ENCODE measurements at regions not wholly inside any gene's neighbourhood (a gene's known extent, or its start where the extent isn't known, plus 50 kb on each side); places are given as distances from the start of the nearest gene placed in this dataset.

DNA sequence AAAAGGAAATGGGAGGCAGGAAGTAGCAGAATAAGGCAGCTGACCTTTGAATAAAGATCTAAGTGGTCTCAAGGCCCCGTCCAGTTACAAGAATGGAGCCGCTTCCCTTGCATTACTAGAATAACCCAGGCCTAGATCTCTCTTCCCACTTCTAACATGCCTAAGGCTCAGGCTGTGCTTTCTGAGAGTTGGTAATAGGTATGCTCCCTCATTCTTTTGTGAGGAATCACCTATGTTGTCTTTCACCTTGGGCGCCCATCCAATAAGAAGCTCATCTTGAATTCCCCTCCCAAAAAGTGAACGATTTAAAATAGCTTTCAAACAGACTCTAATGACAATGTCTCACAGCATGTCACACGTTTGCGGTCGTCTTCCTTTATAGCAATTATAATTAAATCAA, 101.2 kb downstream of the KCNJ2 start:
- DNase-seq (ENCODE audit: low read depth) = no peak
- TF ChIP-seq, protein P1, sequence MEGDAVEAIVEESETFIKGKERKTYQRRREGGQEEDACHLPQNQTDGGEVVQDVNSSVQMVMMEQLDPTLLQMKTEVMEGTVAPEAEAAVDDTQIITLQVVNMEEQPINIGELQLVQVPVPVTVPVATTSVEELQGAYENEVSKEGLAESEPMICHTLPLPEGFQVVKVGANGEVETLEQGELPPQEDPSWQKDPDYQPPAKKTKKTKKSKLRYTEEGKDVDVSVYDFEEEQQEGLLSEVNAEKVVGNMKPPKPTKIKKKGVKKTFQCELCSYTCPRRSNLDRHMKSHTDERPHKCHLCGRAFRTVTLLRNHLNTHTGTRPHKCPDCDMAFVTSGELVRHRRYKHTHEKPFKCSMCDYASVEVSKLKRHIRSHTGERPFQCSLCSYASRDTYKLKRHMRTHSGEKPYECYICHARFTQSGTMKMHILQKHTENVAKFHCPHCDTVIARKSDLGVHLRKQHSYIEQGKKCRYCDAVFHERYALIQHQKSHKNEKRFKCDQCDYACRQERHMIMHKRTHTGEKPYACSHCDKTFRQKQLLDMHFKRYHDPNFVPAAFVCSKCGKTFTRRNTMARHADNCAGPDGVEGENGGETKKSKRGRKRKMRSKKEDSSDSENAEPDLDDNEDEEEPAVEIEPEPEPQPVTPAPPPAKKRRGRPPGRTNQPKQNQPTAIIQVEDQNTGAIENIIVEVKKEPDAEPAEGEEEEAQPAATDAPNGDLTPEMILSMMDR (IDR thresholded peaks at IDR 0.05; ENCODE audit: insufficient read depth, low read length, poor library complexity, severe bottlenecking) = no peak
- H3K36me3 ChIP-seq (ENCODE audit: control insufficient read depth, insufficient read depth, low read length) = no peaks in the 10 kb centered on the region

DNA sequence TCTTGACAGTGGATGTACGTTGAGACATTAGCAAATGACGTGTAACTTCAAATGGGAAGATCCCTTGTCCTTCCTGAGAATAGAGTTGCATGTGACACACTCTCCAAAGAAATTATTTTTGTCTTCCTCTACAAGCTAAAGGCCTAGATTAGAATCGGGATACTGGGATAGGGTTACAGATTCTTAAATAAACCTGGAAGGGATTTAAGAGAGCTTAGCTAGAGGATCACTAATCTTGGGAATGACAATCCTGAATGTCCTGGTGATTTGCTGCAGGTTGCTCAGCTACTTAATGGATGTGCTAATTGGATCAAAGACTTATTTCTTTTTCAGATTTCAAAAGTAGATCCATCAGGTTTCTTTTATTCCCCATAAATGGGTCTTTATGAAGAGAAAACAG, 101.9 kb downstream of the KCNJ2 start:
- DNase-seq (ENCODE audit: low read depth) = no peak
- H3K4me3 ChIP-seq (ENCODE audit: low read depth, low read length) = no peak overlapping the region
- TF ChIP-seq, protein P1 (IDR thresholded peaks at IDR 0.05; ENCODE audit: insufficient read depth, low read length, poor library complexity, severe bottlenecking) = no peak
- no peaks in the 10 kb centered on the region for H3K36me3 ChIP-seq (ENCODE audit: control insufficient read depth, insufficient read depth, low read length)
- H3K27me3 ChIP-seq (ENCODE audit: control insufficient read depth, insufficient read depth, low read length) = no peaks in the 10 kb centered on the region

More for the DNA sequence above, 101.2 kb downstream of the KCNJ2 start:
- Histone ChIP-seq H3K27me3 (ENCODE audit: control insufficient read depth, insufficient read depth, low read length) (no peaks in the 10 kb centered on the region), H3K4me3 (ENCODE audit: low read depth, low read length) (no peak overlapping the region)

DNA sequence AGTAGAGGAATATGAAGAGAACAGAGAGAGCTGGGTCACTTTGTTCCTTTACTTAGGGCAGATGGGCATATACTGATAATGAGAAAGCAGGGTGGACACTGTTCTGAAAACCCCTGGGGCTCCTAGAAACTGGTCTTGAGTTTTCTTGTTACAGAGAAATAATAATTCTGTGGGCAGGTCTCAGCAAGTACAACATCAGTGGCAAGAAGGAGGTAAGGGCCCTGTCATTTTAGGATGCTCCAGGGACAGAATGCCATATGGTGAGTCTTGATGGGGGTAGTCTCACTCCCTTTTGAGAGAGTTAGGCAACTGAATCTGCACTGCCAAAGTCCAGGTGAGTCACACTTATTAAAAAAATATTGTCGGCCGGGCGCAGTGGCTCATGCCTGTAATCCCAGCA, 102.3 kb downstream of the KCNJ2 start:
- TF ChIP-seq, protein P1 (IDR thresholded peaks at IDR 0.05; ENCODE audit: insufficient read depth, low read length, poor library complexity, severe bottlenecking) = no peak
- Histone ChIP-seq H3K27me3 (ENCODE audit: control insufficient read depth, insufficient read depth, low read length) (no peaks in the 10 kb centered on the region), H3K4me3 (ENCODE audit: low read depth, low read length) (no peak overlapping the region), H3K36me3 (ENCODE audit: control insufficient read depth, insufficient read depth, low read length) (no peaks in the 10 kb centered on the region)
- DNase-seq (ENCODE audit: low read depth) = no peak

DNA sequence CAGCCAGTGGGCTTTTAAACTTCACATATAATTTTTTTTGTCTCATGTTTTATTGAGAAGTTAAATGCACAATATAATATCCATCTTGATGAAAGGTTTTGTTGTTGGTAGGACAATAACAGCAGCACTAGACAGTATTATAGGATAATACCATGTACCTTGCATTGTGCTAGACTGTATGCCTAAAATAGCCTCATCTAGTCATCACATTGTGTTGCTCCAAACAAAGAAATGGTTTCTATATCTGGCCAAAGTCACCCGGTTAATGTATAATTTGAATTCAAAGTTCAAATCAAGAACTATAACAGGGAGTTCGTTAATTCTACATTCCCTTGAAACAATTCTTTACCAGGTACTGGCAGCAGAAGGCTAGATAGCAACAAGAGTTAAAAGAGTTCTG, 104.9 kb downstream of the KCNJ2 start:
- Histone ChIP-seq H3K27me3 (ENCODE audit: control insufficient read depth, insufficient read depth, low read length) (no peaks in the 10 kb centered on the region), H3K36me3 (ENCODE audit: control insufficient read depth, insufficient read depth, low read length) (no peaks in the 10 kb centered on the region), H3K4me3 (ENCODE audit: low read depth, low read length) (no peak overlapping the region)
- TF ChIP-seq, protein P1 (IDR thresholded peaks at IDR 0.05; ENCODE audit: insufficient read depth, low read length, poor library complexity, severe bottlenecking) = no peak
- no peak for DNase-seq (ENCODE audit: low read depth)

DNA sequence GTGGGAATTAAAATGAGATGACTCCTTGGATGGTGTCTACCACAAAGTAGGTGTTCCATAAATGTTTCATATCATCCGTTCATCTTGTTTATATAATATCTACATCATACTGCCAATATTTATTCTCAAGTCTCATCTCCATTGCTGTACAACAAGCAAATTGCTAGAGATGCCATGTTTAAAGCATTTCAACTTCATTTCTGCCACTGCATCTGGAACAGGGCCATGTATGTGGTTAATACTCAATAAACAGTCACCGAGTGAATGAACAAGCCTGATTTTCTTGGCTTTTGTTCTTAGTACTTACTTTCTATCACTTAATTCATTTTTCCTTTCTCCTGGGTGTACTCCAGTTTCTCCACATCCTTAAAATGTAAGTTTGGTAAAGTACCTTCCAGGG, 107.6 kb downstream of the KCNJ2 start:
- Histone ChIP-seq H3K27me3 (ENCODE audit: control insufficient read depth, insufficient read depth, low read length) (no peaks in the 10 kb centered on the region), H3K4me3 (ENCODE audit: low read depth, low read length) (no peak overlapping the region), H3K36me3 (ENCODE audit: control insufficient read depth, insufficient read depth, low read length) (no peaks in the 10 kb centered on the region)
- DNase-seq (ENCODE audit: low read depth) = no peak
- TF ChIP-seq, protein P1 (IDR thresholded peaks at IDR 0.05; ENCODE audit: insufficient read depth, low read length, poor library complexity, severe bottlenecking) = no peak

DNA sequence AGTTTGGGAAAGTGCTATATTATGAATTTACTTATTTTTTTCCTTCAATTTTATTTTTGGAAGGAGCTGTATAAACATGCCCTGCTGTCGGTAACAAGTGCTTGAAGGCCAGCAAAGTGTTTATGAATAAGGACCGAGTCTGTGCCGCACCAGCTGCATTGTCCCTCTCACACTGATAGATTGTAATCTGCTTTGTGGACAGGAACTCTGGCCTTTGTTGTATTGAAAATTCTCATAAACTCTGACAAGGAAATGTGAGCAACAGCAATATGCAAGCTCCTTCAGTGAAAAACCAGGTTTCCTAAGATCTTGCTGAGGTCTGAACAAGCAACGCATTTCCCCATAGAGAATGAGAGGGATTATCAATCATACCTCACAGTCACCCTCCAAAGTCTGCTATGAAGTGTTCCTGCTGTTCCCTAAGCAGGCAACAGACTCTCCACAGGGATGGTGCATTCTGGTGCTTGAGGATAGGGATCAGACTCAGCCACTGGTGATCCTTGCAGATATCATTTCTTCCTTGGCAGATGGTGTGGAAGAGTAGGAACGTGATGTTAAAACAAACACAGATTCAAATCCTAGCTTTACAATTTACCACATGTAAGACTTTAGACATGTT, 109.6 kb downstream of the KCNJ2 start:
- TF ChIP-seq, protein P1 (IDR thresholded peaks at IDR 0.05; ENCODE audit: insufficient read depth, low read length, poor library complexity, severe bottlenecking) = no peak
- H3K36me3 ChIP-seq (ENCODE audit: control insufficient read depth, insufficient read depth, low read length) = no peaks in the 10 kb centered on the region
- no peak overlapping the region for H3K4me3 ChIP-seq (ENCODE audit: low read depth, low read length)
- no peak for DNase-seq (ENCODE audit: low read depth)
- no peaks in the 10 kb centered on the region for H3K27me3 ChIP-seq (ENCODE audit: control insufficient read depth, insufficient read depth, low read length)
